SHP77 (cell line): ENCODE measurements at regions not wholly inside any gene's neighbourhood (a gene's known extent, or its start where the extent isn't known, plus 50 kb on each side); places are given as distances from the start of the nearest gene placed in this dataset.
"Not testable (repeated sequence)": the region's sequence is repeated elsewhere in the genome, so short reads cannot be mapped to it uniquely, and the experiment has no call there.

ENCODE experiments used
- DNase-seq, 2 experiments: peaks; one replicate each; lab custom pipeline; 2025; lab: John Stamatoyannopoulos, UW

DNA sequence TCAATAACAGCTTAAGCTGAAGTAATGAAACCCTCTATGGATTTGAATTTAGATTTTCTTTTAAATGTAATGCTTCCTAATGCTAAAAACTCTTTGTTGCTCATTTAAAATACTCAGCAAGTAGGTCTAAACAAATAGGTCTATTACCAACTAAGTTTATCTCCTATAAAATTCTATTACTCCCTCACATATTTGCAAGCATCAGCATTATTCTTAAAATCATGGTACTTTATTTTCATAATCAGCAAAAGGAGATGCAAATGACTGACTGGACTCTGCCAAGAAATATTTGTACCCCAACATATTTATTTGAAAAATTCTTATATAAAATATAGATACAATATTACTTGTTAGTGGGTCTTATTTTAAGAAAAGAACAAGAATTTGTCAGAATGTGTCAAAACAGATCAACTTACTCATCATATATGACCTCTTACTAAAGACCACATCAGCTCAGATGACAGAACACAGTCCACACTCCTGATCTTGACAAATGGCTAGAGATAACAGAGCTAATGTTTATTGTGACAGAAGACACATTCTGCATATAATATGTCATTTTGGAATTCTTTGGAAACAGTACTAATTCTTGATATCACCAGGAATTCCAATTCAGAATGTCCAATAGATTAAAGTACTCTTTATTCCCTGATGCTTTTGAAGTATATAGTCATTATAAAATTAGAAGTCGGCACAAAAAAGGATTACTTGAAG is 704.6 kb upstream of the PCDH9 start:
- no peak for DNase-seq

DNA sequence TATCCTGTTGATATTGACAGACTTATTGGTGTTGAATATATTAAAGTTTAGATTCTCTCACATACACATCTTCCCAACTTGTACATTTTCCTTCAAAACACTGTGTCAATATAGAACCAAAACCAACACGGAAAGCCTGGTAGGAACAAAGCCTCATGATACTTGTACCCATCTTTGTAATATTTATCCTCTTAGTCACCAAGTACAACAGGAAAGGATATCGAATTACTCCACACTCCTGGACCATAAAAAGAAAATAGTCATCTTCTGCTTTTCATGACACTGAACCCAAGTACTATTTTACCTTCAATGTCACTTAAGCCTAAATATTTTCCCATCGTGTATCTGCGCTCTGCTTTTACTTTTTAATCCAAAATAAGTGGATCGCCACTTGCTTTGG is 702.9 kb upstream of the PCDH9 start:
- DNase-seq = no peak

DNA sequence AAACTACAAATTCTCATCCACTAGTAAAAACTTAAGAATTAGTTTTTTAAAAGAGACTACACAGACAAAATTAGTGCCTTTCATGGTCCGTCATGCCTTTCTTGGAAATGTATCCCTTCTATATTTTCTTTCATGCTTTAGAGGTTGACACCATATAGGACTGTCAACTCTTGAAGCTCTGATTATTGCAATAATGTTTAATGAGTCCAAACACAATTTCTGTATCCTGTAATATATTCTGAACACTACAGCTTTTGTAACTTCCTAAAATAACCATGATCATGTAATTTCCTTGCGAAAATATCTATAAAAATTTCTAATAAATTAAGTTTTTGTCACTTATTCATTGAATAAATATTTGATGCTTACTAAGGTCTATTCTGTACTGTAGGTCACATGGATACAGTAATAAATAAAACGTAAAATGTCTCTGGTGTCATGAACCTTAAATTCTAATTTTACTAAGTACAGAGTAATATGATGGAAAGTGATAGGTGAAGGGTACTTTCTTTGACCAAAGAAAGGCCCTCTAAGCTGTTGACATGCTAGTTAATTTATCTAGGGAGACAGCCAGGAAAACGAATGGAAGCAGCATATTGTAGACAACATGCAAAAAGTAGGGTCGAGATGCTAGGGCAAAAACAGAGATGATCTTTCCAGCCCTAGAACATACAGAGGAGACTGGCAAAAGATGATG is 687.3 kb upstream of the PCDH9 start:
- DNase-seq = no peak

DNA sequence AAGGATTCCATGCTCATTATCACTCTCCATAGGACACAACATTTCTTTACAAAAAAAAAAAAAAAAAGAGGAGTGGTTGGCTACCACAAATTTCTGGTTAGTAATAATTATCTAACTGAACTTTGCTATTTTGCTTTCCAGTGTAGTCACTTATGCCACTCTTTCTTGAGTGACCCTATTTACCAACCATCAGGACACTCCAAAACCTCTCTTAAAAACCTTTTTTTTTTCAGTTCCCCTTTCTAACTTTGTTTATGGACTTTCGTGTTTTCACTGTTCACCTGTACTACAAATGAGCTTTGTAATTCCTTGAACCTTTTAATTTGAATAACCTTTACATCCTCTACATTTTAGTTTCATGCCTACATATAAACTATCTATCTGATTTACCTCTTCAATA is 686.5 kb upstream of the PCDH9 start:
- DNase-seq = no peak

DNA sequence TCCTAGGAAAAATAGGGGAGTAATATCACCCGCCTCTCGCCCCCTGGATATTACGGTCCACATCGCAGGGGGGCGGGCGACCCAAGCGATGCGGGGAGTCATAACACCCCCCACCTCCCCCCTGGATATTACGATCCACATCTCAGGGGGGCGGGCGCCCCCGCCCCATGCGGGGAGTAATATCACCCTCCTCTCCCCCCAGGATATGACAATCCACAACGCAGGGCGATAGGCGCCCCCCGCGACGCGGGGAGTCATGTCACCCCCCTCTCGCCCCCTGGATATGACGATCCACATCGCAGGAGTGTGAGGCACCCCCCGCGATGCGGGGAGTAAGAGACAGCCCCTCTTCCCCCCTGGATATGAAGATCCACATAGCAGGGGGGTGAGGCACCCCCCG is 684.4 kb upstream of the PCDH9 start:
- DNase-seq = no peak

DNA sequence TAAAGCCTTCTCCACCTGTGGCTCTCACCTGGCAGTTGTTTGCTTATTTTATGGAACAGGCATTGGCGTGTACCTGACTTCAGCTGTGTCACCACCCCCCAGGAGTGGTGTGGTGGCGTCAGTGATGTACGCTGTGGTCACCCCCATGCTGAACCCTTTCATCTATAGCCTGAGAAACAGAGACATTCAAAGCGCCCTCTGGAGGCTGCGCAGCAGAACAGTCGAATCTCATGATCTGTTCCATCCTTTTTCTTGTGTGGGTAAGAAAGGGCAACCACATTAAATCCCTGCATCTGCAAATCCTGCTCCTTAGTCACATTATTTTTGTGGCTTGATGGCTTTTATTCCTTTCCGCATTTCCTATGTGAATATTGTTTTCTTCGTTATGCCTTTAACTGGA is 672.8 kb upstream of the PCDH9 start:
- DNase-seq = not testable (repeated sequence)

DNA sequence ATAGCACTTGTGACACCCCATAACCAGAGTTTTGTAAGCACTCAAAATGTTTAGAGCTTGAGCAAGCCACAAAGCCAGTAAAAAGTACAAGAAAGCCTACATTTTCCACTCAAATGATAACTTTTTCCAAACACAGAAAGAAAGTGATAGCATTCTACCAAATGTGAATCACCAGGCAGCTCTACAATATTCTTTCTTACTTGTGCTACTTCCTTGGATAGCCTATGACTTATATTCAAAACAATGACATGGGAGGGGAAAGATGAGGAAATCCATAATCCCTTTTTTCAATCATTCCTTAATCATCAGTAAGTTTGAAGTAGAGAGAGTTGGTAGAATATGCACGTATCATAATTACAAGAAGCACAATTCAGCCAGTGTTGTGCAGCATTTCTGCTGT is 650.8 kb upstream of the PCDH9 start:
- DNase-seq = no peak

DNA sequence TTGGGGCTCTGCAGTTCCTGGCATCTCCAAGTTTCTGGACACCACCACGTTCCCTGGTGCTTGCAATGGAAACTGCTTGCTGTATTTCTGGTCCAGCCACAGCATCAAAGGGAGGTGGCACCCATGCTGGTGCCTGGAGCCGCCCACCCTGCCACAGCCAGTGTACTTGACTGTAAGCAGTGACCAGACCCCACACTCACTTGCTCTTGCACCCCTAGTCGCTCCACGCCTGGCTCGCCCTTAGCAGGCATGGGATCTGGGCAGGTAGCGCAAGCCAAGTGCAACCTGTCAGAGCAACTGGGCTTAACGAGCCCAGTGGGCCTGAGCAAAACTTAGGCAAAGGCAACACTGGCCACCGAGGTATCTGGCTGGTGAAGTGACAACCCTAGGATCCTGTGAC is 648.2 kb upstream of the PCDH9 start:
- no peak for DNase-seq

DNA sequence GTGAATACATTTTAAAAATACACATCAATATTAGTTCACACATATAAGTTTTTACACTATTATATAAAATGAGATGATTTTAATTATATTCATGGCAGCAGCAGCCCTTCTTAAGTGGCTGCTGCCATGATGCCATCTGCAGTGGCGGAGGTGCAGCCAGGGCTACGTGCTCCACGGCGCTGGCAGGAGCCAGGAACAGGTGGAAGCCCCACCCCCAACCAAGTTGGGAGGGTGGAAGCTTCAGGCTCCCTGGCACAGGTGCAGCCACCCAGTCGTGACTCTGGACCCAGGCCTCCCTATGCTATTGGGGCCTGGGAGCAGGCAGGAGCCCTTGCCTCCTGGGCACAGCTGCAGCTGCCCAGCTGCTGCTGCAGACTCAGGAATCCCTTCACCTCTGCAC is 646.9 kb upstream of the PCDH9 start:
- DNase-seq = no peak

DNA sequence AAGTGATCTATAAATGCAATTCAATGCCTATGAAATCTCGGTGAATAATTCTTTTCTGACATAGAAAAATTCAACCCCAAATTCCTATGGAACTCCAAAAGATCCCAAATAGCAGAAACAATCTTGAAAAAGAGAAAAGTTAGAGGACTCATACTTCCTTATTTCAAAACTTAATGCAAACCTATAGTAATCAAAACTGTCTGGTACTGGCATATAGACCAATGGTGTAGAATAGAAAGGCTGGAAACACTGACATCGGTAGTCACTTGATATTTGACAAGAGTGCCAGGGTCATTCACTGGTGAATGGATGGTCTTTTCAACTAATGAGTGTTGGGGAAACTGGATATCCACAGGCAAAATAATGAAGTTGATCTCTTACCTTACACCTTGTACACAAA is 637.1 kb upstream of the PCDH9 start:
- DNase-seq = no peak

DNA sequence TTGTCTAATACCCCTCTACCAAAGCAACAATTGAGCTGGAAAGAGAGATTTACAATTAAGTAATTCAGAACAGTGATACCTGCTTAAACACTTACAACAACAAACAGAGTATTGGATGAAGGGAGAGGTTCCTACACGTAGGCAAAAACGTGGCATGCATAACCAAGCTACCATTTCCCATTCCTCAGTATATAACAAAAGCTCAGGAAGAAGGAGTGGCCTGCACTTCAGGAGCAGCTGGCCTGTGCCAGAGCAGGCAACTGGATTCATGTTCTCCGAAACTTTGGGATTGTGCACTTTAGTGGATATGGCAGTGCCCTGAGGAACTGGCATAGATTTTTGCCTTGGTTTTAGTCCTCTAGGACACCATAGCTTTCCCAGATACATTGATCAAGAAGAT is 630.2 kb upstream of the PCDH9 start:
- DNase-seq = no peak

DNA sequence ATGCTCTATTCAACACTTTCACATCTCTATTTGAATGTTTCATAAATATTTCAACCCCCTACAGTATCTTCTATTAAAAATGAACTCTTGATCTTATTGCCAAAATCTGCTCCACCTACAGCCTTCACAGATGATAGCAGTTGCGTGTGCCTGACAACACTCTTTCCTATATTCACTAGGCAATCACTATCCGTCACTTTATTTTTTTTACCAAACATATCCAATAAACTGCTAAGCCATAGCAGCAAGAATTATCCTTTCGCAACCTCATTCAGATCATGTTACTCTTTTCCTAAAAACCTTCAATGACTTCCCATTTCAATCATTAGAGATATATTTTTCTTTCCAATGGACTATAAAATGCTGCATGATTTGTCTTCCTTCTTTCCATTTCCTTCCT is 629.8 kb upstream of the PCDH9 start:
- no peak for DNase-seq

DNA sequence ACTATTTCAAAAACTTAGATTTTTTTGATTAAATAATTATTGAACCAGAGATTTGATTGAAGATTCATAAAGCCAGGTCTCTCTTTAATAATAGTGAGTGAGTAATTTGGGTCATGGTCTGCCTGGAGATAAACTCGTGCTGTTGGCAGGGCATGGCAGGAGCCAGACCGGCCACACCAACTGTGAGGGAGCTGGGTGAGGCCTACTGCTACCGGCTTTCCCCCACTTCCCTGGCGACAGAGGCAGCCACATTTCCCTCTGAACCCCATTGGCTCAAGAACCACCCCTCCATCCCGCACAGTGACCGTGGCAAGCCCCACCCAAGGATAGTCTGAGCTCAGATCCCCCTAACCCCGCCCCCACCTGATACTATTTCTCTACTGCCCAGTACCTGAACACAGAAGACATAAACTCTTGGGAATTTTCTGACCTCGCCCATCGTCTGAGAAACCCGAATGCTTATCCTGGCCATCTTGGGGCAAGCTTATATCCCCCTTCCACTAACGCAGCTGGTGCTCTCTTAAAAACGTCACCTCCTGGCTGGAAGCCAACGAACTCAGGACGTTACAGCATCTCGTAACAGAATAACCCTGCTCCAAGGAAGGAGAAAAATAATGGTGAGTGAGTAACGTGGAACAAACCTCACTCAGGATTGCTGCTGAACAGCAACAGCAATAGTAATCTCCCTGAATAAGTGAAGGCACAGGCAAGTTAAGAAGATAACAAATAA is 627.6 kb upstream of the PCDH9 start:
- no peak for DNase-seq

DNA sequence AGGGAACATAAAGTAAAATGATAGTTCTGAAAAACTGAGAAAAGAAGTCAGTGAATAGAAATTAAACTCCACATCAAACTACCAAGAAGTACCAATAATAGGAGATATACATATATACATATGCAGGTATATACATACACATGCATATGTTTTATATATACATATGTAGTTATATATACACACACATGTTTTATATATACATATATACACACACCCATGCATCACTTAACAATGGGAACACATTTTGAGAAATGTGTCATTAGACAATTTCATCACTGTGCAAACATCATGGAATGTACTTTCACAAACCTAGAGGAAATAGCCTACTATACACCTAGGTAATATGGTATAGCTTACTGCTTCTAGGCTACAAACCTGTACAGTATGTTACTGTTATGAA is 626.8 kb upstream of the PCDH9 start:
- DNase-seq = no peak

DNA sequence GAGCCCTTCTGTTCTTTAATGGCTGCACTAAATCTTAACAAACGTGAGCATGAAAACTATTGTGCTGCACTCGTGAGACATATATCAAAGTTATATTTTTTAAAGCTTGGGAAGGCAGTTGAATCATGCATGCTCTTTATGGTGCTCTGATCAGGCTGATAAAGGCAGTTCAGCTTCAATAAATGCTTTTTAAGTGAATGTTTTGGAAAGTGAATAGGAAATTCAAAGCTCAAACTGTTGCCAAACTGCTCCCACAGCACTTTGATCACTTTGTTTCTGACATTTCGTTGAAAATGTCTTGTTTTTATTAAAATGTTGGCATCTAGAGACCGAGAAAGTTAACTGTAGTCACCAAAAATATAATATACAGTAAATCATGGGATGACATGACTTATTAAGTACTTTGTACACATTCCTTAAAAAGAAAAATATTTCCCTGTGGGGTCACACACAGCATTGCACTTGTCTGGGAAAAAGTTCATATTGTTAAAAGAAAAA is 625.7 kb upstream of the PCDH9 start:
- no peak for DNase-seq

DNA sequence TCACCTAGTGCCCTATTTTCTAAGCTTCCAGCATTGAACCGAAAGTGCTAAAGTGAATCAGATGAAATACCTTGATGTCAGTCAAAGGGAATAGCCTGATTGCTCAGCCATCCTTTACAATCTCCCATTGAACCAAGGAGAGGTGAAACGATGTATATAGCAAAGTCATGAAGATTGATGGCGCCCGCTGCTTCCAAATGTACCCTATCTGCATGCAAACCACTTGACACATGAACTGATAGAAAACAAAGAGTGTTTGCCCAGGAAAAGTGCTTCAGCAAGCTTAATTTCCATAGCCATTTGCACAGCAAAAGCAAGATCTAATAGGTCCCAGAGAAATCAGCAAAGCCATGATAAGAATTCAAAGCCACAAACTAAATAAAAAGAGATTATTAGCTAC is 624.9 kb upstream of the PCDH9 start:
- DNase-seq = no peak

DNA sequence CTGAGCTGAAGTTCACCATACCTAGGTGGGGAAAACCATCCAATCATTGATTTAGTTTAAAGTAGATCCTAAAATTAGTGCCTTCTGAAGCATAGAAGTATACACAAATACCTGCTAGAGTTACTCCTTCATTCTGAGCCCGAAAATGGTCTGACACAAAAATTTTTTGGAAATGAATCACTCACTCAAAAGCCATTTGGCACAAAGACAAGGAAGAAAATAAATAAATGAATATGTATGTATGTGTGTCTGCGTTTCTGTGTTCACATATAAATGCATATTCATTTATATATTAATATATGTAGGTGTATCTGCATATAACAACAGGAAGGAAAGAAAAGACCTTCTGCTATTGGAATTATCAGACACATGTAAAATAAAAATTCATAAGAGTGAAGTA is 614.4 kb upstream of the PCDH9 start:
- DNase-seq = no peak

DNA sequence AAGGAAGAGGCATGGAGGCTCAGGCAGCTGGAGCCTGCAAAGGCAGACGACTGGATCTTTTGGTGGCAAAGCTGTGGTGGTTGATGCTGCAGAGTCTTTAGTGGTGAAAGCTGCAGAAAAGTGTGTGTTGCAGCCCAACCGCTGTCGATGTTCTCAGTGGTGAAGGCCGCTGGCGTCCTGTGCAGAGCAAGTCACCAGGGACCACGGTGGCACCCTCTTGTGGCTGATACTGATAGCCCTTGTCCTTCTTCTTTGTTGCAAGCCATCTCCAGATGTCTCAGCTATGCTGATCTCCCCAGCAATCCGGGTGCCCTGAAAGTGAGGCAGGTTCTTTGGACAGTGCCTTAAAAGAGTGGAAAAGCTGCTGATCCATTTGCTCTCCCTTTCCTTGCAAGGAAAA is 610.9 kb upstream of the PCDH9 start:
- DNase-seq = no peak

DNA sequence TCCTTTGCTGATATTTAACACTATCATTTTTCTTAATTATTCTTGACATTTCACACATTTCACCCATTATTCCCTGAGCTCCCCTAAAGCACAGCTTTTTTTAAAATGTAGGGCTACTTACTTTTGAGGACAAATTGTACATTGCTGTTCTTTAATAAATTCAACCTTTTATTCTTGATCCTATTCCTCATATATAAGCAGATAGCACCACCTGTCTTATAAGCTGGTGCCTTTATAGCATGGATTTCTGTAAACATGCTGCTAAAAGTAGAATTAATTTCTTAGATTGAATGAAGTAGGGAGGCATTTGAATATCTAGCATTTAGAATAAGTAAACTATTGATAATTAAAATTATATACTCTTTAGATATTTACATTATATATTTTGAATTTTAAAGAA is 603.4 kb upstream of the PCDH9 start:
- DNase-seq = no peak

DNA sequence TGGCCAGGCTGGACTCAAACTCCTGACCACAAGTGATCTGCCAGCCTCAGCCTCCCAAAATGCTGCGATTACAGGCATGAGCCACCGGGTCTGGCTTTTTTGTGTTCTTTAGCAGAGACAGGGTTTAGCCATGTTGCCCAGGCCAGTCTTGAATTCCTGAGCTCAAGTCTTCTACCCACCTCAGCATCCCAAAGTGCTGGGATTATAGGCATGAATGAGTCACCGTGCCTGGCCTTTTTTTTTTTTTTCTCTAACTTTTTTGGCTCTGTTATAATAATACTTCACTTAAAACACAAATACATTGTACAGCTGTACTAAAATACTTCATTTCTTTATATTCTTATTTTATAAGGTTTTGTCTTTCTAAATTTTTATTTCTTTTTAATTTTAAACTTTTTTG is 599.5 kb upstream of the PCDH9 start:
- DNase-seq = no peak

DNA sequence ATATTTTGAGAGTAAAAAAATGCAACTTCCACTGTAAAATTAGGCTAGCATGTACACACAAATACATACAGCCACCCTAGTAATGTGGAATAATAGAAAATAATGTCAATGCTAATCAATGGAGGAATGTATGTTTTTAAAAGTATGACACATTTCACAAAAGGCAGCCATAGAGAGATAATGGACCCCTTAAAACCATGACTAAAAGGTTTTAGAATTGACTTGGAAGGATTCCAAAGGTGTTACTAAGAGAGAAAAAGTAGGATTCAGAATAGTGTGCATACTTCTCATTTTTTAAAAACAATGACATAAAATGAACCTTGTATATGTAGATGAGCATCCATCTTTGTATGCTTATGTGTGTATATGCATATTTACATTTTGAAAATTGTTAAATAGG is 597.9 kb upstream of the PCDH9 start:
- DNase-seq = no peak

DNA sequence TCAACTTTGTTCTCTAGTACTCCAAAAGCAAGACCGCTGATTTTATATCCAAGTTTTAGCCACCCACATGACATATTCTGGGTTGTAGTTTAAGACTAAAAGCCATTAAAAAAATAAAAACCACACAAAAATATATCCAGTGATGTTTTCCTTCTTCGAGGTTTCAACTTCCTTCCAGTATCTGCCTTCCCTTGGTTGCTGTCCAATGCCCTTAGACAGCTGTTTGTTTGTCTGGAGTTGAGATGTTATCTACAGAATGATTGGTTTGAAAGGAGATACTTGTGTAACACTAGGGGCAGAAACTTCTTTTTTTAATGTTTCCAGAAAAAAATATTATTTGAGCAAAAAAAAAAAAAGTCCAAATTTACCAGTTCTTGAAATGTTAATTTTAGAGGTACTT is 591.5 kb upstream of the PCDH9 start:
- DNase-seq = no peak

DNA sequence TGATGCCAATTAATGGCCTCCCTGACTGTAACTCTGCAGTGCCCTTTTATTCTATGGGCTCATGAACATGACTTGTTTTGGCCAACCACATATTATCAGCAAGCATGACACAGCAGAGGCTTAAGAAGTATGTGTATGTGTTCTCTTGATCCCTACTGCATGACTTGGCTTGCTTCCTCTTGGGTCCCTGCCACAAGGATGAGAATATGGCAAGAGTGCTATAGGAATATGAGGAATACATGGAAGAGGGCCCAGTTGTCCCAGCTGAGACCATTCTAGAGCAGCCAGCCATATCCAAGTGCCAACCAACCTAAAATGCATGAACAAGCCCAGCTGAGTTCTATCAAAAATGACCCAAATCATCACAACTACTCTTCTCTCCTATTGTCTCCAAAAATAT is 576.7 kb upstream of the PCDH9 start:
- DNase-seq = no peak
